ENCODE measurements at regions not wholly inside any gene's neighbourhood (a gene's known extent, or its start where the extent isn't known, plus 50 kb on each side); places are given as distances from the start of the nearest gene placed in this dataset.

- Mint-ChIP-seq H3K36me3 (ENCODE audit: low read depth) (no peaks in the 10 kb centered on the region), H3K27me3 (ENCODE audit: low read depth) (no peaks in the 10 kb centered on the region), H3K4me1 (ENCODE audit: low read depth) (peaks cover 31% of the 10 kb centered on the region), H3K4me3 (ENCODE audit: unreplicated experiment) (no peak overlapping the region), H3K9me3 (ENCODE audit: low read depth) (no peaks in the 10 kb centered on the region), H3K27ac (ENCODE audit: unreplicated experiment) (peak overlapping the region; percentile 71)
- no peak for DNase-seq (ENCODE audit: low spot score)
- no peak for TF ChIP-seq CTCF (IDR thresholded peaks at IDR 0.05)
These were observed 443.2 kb upstream of the AKR1E2 start for GRCh38 chr10:4382811-4383210.

GRCh38 chr10:4373612-4374011, 452.4 kb upstream of the AKR1E2 start:
- Mint-ChIP-seq H3K4me1 (ENCODE audit: low read depth) (peaks cover 13% of the 10 kb centered on the region), H3K4me3 (ENCODE audit: unreplicated experiment) (no peak overlapping the region), H3K9me3 (ENCODE audit: low read depth) (no peaks in the 10 kb centered on the region), H3K27ac (ENCODE audit: unreplicated experiment) (no peak overlapping the region), H3K36me3 (ENCODE audit: low read depth) (no peaks in the 10 kb centered on the region), H3K27me3 (ENCODE audit: low read depth) (no peaks in the 10 kb centered on the region)
- no peak for DNase-seq (ENCODE audit: low spot score)
- TF ChIP-seq CTCF (IDR thresholded peaks at IDR 0.05) = no peak

- peaks cover 13% of the 10 kb centered on the region for H3K4me1 Mint-ChIP-seq (ENCODE audit: low read depth)
- H3K36me3 Mint-ChIP-seq (ENCODE audit: low read depth) = no peaks in the 10 kb centered on the region
- no peak for TF ChIP-seq CTCF (IDR thresholded peaks at IDR 0.05)
- no peak overlapping the region for H3K27ac Mint-ChIP-seq (ENCODE audit: unreplicated experiment)
- H3K4me3 Mint-ChIP-seq (ENCODE audit: unreplicated experiment) = no peak overlapping the region
- H3K9me3 Mint-ChIP-seq (ENCODE audit: low read depth) = no peaks in the 10 kb centered on the region
- DNase-seq (ENCODE audit: low spot score) = no peak
- no peaks in the 10 kb centered on the region for H3K27me3 Mint-ChIP-seq (ENCODE audit: low read depth)
These were observed 452.9 kb upstream of the AKR1E2 start for GRCh38 chr10:4373098-4373497.

GRCh38 chr10:4372601-4373000, 453.4 kb upstream of the AKR1E2 start:
- Mint-ChIP-seq H3K4me1 (ENCODE audit: low read depth) (peaks cover 13% of the 10 kb centered on the region), H3K27me3 (ENCODE audit: low read depth) (no peaks in the 10 kb centered on the region), H3K36me3 (ENCODE audit: low read depth) (no peaks in the 10 kb centered on the region), H3K4me3 (ENCODE audit: unreplicated experiment) (no peak overlapping the region), H3K9me3 (ENCODE audit: low read depth) (peaks cover 3% of the 10 kb centered on the region), H3K27ac (ENCODE audit: unreplicated experiment) (no peak overlapping the region)
- no peak for DNase-seq (ENCODE audit: low spot score)
- TF ChIP-seq CTCF (IDR thresholded peaks at IDR 0.05) = no peak

- no peak for TF ChIP-seq CTCF (IDR thresholded peaks at IDR 0.05)
- Mint-ChIP-seq H3K27me3 (ENCODE audit: low read depth) (no peaks in the 10 kb centered on the region), H3K4me1 (ENCODE audit: low read depth) (peaks cover 13% of the 10 kb centered on the region)
These were observed 454.2 kb upstream of the AKR1E2 start for GRCh38 chr10:4371691-4372295.

More at GRCh38 chr10:4371691-4372295, 454.2 kb upstream of the AKR1E2 start:
- Mint-ChIP-seq H3K27ac (ENCODE audit: unreplicated experiment) (no peak overlapping the region), H3K4me3 (ENCODE audit: unreplicated experiment) (no peak overlapping the region), H3K9me3 (ENCODE audit: low read depth) (peaks cover 3% of the 10 kb centered on the region), H3K36me3 (ENCODE audit: low read depth) (no peaks in the 10 kb centered on the region)
- DNase-seq (ENCODE audit: low spot score) = no peak

All from chondrocyte (in vitro differentiated cells).